Choroid plexus epithelial cell (primary cell): ENCODE measurements at regions not wholly inside any gene's neighbourhood (a gene's known extent, or its start where the extent isn't known, plus 50 kb on each side); places are given as distances from the start of the nearest gene placed in this dataset.

Source experiments
- DNase-seq: peaks from one replicate; pipeline ENCODE4 v3.0.0-alpha.2; 2010; ENCODE audit warnings: low read depth
- H3K4me3 ChIP-seq: 2 replicates; pipeline ENCODE4 v1.5.1; 2011; ENCODE audit warnings: low read depth, mild to moderate bottlenecking, control low read depth, low read length, moderate library complexity
- TF ChIP-seq, protein P1 (sequence below): conservative IDR thresholded peaks from 2 replicates; pipeline ENCODE4 v1.5.1; 2011; ENCODE audit warnings: low read depth, mild to moderate bottlenecking, control low read depth, inconsistent platforms, low read length, moderate library complexity

DNA sequence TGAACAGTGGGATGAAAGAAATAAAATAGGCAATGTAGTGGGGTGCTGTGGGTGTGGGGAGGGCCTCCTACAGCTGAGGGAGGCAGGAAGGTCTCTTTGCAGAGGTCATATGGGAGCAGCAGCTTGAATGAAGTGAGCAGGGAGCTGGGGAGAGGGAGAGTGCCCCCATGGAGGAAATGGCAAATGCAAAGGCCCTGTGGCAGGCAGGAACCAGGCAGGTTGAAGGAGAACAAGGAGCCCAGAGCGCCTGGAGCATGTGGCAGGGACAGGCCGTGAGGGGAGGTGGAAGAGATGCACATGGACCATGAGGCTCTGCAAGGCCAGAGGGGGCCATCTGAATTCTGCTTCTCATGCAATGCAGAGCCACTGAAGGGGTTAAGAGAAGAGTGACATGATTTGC is 191.8 kb downstream of the URI1 start:
- no peak for DNase-seq
- no peak overlapping the region for H3K4me3 ChIP-seq
- TF ChIP-seq, protein P1, sequence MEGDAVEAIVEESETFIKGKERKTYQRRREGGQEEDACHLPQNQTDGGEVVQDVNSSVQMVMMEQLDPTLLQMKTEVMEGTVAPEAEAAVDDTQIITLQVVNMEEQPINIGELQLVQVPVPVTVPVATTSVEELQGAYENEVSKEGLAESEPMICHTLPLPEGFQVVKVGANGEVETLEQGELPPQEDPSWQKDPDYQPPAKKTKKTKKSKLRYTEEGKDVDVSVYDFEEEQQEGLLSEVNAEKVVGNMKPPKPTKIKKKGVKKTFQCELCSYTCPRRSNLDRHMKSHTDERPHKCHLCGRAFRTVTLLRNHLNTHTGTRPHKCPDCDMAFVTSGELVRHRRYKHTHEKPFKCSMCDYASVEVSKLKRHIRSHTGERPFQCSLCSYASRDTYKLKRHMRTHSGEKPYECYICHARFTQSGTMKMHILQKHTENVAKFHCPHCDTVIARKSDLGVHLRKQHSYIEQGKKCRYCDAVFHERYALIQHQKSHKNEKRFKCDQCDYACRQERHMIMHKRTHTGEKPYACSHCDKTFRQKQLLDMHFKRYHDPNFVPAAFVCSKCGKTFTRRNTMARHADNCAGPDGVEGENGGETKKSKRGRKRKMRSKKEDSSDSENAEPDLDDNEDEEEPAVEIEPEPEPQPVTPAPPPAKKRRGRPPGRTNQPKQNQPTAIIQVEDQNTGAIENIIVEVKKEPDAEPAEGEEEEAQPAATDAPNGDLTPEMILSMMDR: no peak

DNA sequence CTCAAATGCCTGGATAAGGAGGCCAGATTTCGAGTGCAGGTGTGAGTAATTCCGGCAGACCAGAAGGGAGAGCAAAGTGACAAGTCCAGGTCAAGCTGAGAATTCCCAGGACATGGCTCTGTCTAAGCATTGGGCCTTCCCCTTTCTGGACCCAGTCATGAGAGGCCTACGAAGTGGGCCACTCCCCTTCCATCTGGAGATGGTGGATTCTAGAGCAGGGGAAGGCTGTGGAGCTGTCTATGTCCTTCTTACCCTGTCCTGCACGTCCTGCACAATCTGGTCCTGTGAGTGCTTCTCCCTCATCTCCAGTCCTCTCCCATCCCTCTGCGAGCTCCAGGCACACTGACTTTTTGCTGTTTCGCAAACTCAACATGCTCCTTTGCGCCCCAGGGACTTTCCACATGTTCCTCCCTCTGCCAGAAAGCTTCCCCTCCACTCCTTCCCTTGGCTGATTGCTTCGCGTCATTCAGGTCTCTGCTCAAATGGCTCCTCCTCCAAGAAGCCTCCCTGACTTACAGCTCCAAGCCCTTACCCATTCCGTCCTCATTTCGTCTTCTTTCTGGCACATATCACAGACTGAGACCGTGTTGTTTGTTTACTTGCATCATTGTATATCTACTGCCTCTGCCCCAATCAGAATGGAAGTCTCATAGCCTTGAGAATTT is 193.2 kb downstream of the URI1 start:
- DNase-seq: no peak
- TF ChIP-seq, protein P1: no peak
- no peak overlapping the region for H3K4me3 ChIP-seq

DNA sequence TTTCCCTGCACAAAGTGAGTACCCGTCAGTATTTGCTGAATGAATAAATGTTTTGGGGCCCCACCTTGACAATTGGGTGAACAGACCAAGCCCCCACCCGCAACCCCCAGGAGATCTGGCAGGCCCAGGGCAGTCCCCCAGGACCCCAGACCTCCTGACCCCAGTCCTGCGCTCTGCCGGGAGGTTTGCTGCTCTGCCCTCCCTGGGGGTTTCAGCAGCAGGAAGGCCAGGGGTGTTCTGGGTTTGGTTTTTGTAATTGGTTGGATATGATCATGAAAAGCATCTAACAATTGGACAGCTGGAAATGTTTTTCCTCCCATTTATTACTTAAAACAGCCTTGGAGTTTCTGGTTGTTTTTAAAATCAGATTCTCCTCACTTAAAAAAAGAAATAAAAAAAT is 193.8 kb downstream of the URI1 start:
- no peak for DNase-seq
- H3K4me3 ChIP-seq: no peak overlapping the region
- TF ChIP-seq, protein P1: no peak

DNA sequence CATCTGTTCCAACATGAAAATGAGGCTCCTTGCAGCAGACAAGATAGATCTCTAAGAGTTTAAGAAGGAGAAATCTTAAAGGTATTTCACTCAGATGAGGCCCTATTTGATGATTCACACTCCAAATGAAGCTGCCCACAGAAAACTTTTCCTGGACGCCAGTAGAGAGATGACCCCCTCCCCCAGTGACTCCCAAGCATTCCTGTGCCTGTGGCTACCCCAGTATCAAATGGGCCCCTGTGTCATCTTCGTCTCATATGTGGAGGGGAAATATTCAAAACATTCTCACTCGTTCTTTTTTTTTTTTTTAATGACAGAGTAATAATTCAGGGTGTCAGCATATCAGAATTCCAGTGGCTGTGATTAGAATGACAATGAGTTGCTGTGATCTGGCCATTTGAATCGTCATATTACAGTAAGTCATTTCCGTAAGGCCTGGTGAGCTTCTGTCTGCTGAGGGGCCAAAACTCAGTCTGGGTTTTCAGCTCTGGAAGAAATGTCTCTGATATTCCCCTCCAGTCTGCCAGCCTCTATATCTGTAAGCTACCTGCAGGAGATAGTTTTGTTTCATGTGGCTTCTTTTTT is 194.7 kb downstream of the URI1 start:
- TF ChIP-seq, protein P1: no peak
- no peak for DNase-seq
- no peak overlapping the region for H3K4me3 ChIP-seq

DNA sequence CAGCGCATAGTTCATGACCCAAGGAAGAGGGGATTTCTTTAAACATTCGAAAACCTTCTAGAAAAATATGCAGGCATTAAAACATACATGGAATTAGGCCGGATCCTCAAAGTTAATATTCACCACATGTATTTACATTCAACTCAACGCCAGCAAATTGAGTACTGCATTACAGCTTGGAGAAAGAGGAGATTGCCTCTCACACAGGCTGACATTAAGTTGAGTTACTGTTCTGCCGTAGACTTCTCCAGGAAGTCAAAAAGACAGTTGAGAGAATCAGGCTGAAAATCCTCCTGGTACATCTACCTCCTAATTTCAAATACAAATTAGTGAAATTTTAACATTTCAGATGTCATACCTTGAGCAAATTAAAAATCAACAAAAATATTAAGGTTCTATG is 195.7 kb downstream of the URI1 start:
- no peak overlapping the region for H3K4me3 ChIP-seq
- TF ChIP-seq, protein P1: no peak
- DNase-seq: no peak

DNA sequence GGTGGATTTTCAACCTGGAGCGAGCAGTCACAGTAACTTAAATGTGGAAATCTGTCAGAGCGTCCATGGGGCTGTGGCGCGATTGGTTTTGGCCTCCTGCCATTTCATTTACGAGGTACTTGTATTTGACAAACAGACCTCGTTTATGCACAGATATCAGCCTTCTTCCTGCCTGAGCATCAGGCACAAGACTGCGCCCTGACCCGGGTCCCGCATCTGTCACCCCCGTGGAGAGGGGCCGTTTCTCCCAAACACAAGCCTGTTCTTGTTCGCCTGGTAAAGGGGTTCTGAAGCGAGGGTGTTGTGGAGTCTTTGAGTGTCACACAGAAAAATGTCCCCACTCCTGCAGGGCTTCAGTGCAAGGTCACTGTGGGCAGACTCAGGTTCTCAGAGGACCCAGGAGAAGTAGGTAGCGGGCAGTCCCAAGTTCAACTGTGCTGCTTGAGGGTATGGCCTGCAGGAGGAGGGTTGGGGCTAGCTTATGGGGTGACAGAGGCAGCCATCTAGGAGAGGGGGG is 202.3 kb downstream of the URI1 start:
- H3K4me3 ChIP-seq: no peak overlapping the region
- DNase-seq: no peak
- TF ChIP-seq, protein P1: no peak

DNA sequence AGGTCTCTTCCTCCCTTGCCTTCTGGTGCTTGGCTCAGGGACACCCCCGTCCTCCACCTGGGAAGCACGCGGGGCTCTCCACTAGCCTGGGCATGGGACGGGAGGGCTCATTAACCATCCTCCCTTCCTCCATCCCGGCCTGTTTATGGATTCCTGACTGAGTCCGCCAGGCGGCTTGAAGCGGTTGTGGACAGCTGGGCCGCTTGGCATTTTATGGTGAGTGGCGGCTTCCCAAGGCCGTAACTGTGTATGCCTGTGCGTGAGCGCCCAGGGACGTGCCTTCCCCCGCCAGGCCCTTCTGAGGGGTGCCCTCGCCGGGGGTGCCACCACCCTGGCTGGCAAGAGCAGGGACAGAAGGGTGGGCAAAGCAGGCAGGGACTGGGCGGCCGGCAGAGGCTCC is 202.8 kb downstream of the URI1 start:
- TF ChIP-seq, protein P1: no peak
- no peak overlapping the region for H3K4me3 ChIP-seq
- DNase-seq: no peak
